DOHH2 (cell line): ENCODE measurements at regions not wholly inside any gene's neighbourhood (a gene's known extent, or its start where the extent isn't known, plus 50 kb on each side); places are given as distances from the start of the nearest gene placed in this dataset.

Experiments
- CTCF ChIP-seq: fragments of 200-600 bp; sonication (generic); IDR thresholded peaks from one replicate; pipeline ENCODE4 v1.5.1; 2014; ENCODE audit warnings: antibody characterized with exemption, mild to moderate bottlenecking, low read depth, low read length; ENCODE audit not compliant: poor library complexity, severe bottlenecking
- EZH2phosphoT487 ChIP-seq: fragments of 200-600 bp; sonication (generic); IDR thresholded peaks from 2 replicates; pipeline ENCODE4 v1.6.1; 2017; ENCODE audit warnings: borderline replicate concordance, mild to moderate bottlenecking, antibody characterized with exemption, low read length, moderate library complexity, mixed read lengths

- TF ChIP-seq CTCF: no peak
- no peak for TF ChIP-seq EZH2phosphoT487
These were observed 294.0 kb upstream of the CDH20 start for GRCh38 chr18:61039251-61039650.
